Peyer's patch (tissue), 4 donors: ENCODE measurements at regions not wholly inside any gene's neighbourhood (a gene's known extent, or its start where the extent isn't known, plus 50 kb on each side); places are given as distances from the start of the nearest gene placed in this dataset.

Experiments
- DNase-seq, 3 donors: peaks; one replicate each; pipeline ENCODE4 v3.0.0-alpha.2; 2017 to 2019
- H3K27ac ChIP-seq, 4 donors: fragments of 200-600 bp; sonication (generic); one replicate each; pipeline ENCODE4 v1.5.1; 2016 to 2019
- H3K27me3 ChIP-seq, 2 donors: fragments of 200-600 bp; sonication (generic); one replicate each; pipeline ENCODE4 v1.5.1; 2019
- H3K36me3 ChIP-seq, 3 donors: fragments of 200-600 bp; sonication (generic); one replicate each; pipeline ENCODE4 v1.5.1; 2016 to 2019
- H3K4me1 ChIP-seq, 4 donors: fragments of 200-600 bp; sonication (generic); one replicate each; pipeline ENCODE4 v1.5.1; 2016 to 2019
- H3K4me3 ChIP-seq, 4 donors: fragments of 200-600 bp; sonication (generic); 1 replicate in 3 of 4; 2 replicates in 1 of 4; pipeline ENCODE4 v1.5.1; 2016 to 2019; ENCODE audit warnings: mild to moderate bottlenecking in 1 of 4
- H3K9me3 ChIP-seq, 4 donors: fragments of 200-600 bp; sonication (generic); one replicate each; pipeline ENCODE4 v1.5.1; 2016 to 2019; ENCODE audit warnings: mild to moderate bottlenecking in 1 of 4
- CTCF ChIP-seq, 6 experiments: fragments of 450-650 bp in 4 of 6; fragments of 200-600 bp in 2 of 6; sonication (generic) in 1 of 6; IDR thresholded peaks; one replicate each; pipeline ENCODE4 v1.5.1; 2017 to 2019; ENCODE audit warnings: antibody characterized with exemption in 6 of 6, mild to moderate bottlenecking in 3 of 6, moderate library complexity in 1 of 6
- POLR2A ChIP-seq, 2 donors: fragments of 450-650 bp; IDR thresholded peaks; one replicate each; pipeline ENCODE4 v1.5.1; 2017; ENCODE audit warnings: antibody characterized with exemption in 2 of 2, mild to moderate bottlenecking in 2 of 2, moderate library complexity in 2 of 2

- no peaks in the 10 kb centered on the region for H3K36me3 ChIP-seq
- H3K9me3 ChIP-seq: no peaks in the 10 kb centered on the region
- no peaks in the 10 kb centered on the region for H3K4me1 ChIP-seq
- H3K27me3 ChIP-seq: no peaks in the 10 kb centered on the region
- H3K27ac ChIP-seq: no peak overlapping the region
- DNase-seq: no peak
- TF ChIP-seq POLR2A (IDR thresholded peaks at IDR 0.05) (no peak), CTCF (IDR thresholded peaks at IDR 0.05) (no peak)
- no peak overlapping the region for H3K4me3 ChIP-seq
Observed at GRCh38 chr7:35551321-35552081, 143.4 kb downstream of the HERPUD2 start.

- H3K27me3 ChIP-seq: no peaks in the 10 kb centered on the region
- TF ChIP-seq POLR2A (IDR thresholded peaks at IDR 0.05): no peak
- no peak for TF ChIP-seq CTCF (IDR thresholded peaks at IDR 0.05)
- no peak overlapping the region for H3K4me3 ChIP-seq
- DNase-seq: no peak
- no peaks in the 10 kb centered on the region for H3K4me1 ChIP-seq
- no peaks in the 10 kb centered on the region for H3K36me3 ChIP-seq
- no peak overlapping the region for H3K27ac ChIP-seq
- no peaks in the 10 kb centered on the region for H3K9me3 ChIP-seq
Observed at GRCh38 chr7:35550831-35551230, 144.1 kb downstream of the HERPUD2 start.

- Histone ChIP-seq H3K4me1 (no peaks in the 10 kb centered on the region), H3K9me3 (no peaks in the 10 kb centered on the region), H3K4me3 (no peak overlapping the region), H3K27me3 (no peaks in the 10 kb centered on the region), H3K36me3 (no peaks in the 10 kb centered on the region), H3K27ac (no peak overlapping the region)
- no peak for TF ChIP-seq POLR2A (IDR thresholded peaks at IDR 0.05)
- TF ChIP-seq CTCF (IDR thresholded peaks at IDR 0.05): no peak
- DNase-seq: no peak
Observed at GRCh38 chr7:35549781-35550180, 145.2 kb downstream of the HERPUD2 start.

- TF ChIP-seq POLR2A (IDR thresholded peaks at IDR 0.05) (no peak), CTCF (IDR thresholded peaks at IDR 0.05) (no peak)
- H3K4me3 ChIP-seq: no peak overlapping the region
- no peaks in the 10 kb centered on the region for H3K9me3 ChIP-seq
- H3K27me3 ChIP-seq: no peaks in the 10 kb centered on the region
- no peak overlapping the region for H3K27ac ChIP-seq
- H3K36me3 ChIP-seq: no peaks in the 10 kb centered on the region
- H3K4me1 ChIP-seq: no peaks in the 10 kb centered on the region
- no peak for DNase-seq
Observed at GRCh38 chr7:35548291-35548690, 146.6 kb downstream of the HERPUD2 start.

- TF ChIP-seq POLR2A (IDR thresholded peaks at IDR 0.05) (no peak), CTCF (IDR thresholded peaks at IDR 0.05) (no peak)
- H3K9me3 ChIP-seq: no peaks in the 10 kb centered on the region
- H3K4me1 ChIP-seq: no peaks in the 10 kb centered on the region
- no peak for DNase-seq
- H3K4me3 ChIP-seq: no peak overlapping the region
- no peaks in the 10 kb centered on the region for H3K36me3 ChIP-seq
- H3K27ac ChIP-seq: no peak overlapping the region
- no peaks in the 10 kb centered on the region for H3K27me3 ChIP-seq
Observed at GRCh38 chr7:35546691-35547429, 148.1 kb downstream of the HERPUD2 start.
